ENCODE measurements at regions not wholly inside any gene's neighbourhood (a gene's known extent, or its start where the extent isn't known, plus 50 kb on each side); places are given as distances from the start of the nearest gene placed in this dataset.

GRCh38 chr18:51621864-51622160 lies 424.3 kb upstream of the MEX3C start (continued):
- TF ChIP-seq REST (IDR thresholded peaks at IDR 0.05; ENCODE audit: low read depth), result no peak
- TF ChIP-seq ZNF274 (IDR thresholded peaks at IDR 0.05; ENCODE audit: low read depth, low read length), result no peak

GRCh38 chr18:51622702-51623101 lies 425.2 kb upstream of the MEX3C start:
- intact Hi-C loops (cut with micrococcal nuclease), result no loop called here
- H4K20me1 ChIP-seq (ENCODE audit: insufficient read depth), result no peaks in the 10 kb centered on the region
- ATAC-seq, result no peak
- H3K27ac ChIP-seq (ENCODE audit: low read depth, low read length), result no peak overlapping the region
- H3K36me3 ChIP-seq (ENCODE audit: control insufficient read depth in 1 of 2, insufficient read depth in 2 of 2, low read length in 2 of 2), result no peaks in the 10 kb centered on the region
- TF ChIP-seq EGR1 (IDR thresholded peaks at IDR 0.05; ENCODE audit: low read depth) (no peak), SP1 (IDR thresholded peaks at IDR 0.05; ENCODE audit: low read depth) (no peak), POLR2A (IDR thresholded peaks at IDR 0.05; ENCODE audit: borderline replicate concordance, extremely low read depth, insufficient read depth, insufficient read length) (no peak), YY1 (IDR thresholded peaks at IDR 0.05; ENCODE audit: extremely low read depth, insufficient replicate concordance, low read depth, low read length) (no peak), REST (IDR thresholded peaks at IDR 0.05; ENCODE audit: low read depth) (no peak), ELF1 (IDR thresholded peaks at IDR 0.05; ENCODE audit: borderline replicate concordance, low read depth) (no peak), EZH2phosphoT487 (IDR thresholded peaks at IDR 0.05; ENCODE audit: borderline replicate concordance) (no peak), ZNF274 (IDR thresholded peaks at IDR 0.05; ENCODE audit: low read depth, low read length) (no peak), RAD21 (IDR thresholded peaks at IDR 0.05; ENCODE audit: low read depth) (no peak), ZFX (IDR thresholded peaks at IDR 0.05) (no peak), SIN3A (IDR thresholded peaks at IDR 0.05; ENCODE audit: low read depth) (no peak), CTCF (IDR thresholded peaks at IDR 0.05 in 2 of 3, conservative IDR thresholded peaks at IDR 0.05 in 1 of 3; ENCODE audit: borderline replicate concordance in 1 of 3, insufficient read depth in 1 of 3, low read depth in 2 of 3, low read length in 2 of 3) (no peak), CBX3 (IDR thresholded peaks at IDR 0.05; ENCODE audit: low read depth) (no peak), ZBTB33 (IDR thresholded peaks at IDR 0.05; ENCODE audit: extremely low read depth, insufficient replicate concordance, low read length) (no peak), CEBPB (IDR thresholded peaks at IDR 0.05; ENCODE audit: low read depth) (no peak), JUND (IDR thresholded peaks at IDR 0.05) (no peak)
- H3K9me3 ChIP-seq (ENCODE audit: control insufficient read depth in 1 of 2, insufficient read depth in 1 of 2, low read depth in 1 of 2, low read length in 2 of 2), result no peaks in the 10 kb centered on the region
- no peak for DNase-seq (ENCODE audit: low read depth, low spot score)
- no peak overlapping the region for H3K4me3 ChIP-seq (replicated peaks in 1 of 2; ENCODE audit: low read depth in 1 of 2, low read length in 2 of 2)
- ChIA-PET RAD21 (ENCODE audit: low non-redundant PET in 1 of 2, low total read pairs in 2 of 2, uncharacterized antibody in 2 of 2, unreplicated experiment in 2 of 2) (no interaction called here), CTCF (no interaction called here), POLR2A (no interaction called here)
- H3K79me2 ChIP-seq (ENCODE audit: insufficient read depth, low read length), result no peaks in the 10 kb centered on the region
- H3K9ac ChIP-seq (ENCODE audit: low read length), result no peak overlapping the region
- no peak overlapping the region for H2AFZ ChIP-seq (ENCODE audit: low read depth, low read length, poor library complexity, severe bottlenecking)
- no peaks in the 10 kb centered on the region for H3K27me3 ChIP-seq (ENCODE audit: insufficient read depth, low read length)
- no TSS peak for BruUV-seq (replicated peaks)
- no peaks in the 10 kb centered on the region for H3K4me1 ChIP-seq (ENCODE audit: control insufficient read depth in 1 of 2, insufficient read depth in 2 of 2, low read length in 2 of 2)
- H3K4me2 ChIP-seq (ENCODE audit: low read length), result no peak overlapping the region
- no peaks in the 10 kb centered on the region for H3K9me2 ChIP-seq (ENCODE audit: insufficient read depth)

All from HCT116 (cell line).